Right hindlimb (tissue), 1 donor: ENCODE measurements at regions not wholly inside any gene's neighbourhood (a gene's known extent, or its start where the extent isn't known, plus 50 kb on each side); places are given as distances from the start of the nearest gene placed in this dataset.
"Not testable (repeated sequence)": the region's sequence is repeated elsewhere in the genome, so short reads cannot be mapped to it uniquely, and the experiment has no call there.

ENCODE experiments used
- DNase-seq: peaks from one replicate; pipeline ENCODE4 v3.0.0-alpha.2; 2018

GRCh38 chr6:40671694-40672050 lies 84.5 kb upstream of the LRFN2 start:
- no peak for DNase-seq

DNA sequence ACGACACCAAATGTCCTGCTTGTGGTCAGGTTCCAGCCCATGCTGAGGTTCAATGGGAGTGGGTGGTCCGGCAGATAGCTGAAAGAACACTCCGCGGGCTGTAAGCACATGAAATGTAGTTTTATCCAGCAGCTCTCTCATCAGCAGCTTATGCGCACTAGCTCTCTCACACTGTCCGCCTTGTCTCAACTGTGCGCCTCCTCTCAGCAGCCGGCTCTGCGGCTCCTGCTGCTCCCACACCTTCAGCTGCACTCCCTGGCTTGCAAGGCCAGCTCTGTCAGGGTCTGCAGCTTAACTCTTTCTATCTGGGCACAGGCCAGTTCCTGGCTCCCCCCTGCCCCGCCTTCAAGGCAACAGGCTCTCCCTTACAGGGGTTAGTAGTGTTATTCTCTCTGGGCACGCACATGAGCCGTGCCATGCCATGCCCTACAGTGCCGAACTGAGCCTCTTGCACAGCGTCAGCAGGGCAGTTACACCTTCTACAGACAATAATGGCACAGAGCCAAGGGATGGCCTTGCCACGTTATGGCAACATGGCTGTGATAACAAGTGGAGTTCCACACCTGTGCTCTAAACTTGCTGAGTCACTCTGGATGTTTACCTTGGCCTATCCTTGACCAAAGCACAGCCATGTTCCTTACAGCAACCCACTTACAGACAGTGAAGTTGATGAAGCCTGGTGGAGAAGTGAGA lies 84.0 kb upstream of the LRFN2 start:
- DNase-seq, result no peak

GRCh38 chr6:40669343-40669742 lies 82.2 kb upstream of the LRFN2 start:
- DNase-seq, result no peak

- DNase-seq, result no peak
Measured at GRCh38 chr6:40668203-40668602, 81.0 kb upstream of the LRFN2 start.

- no peak for DNase-seq
Measured at GRCh38 chr6:40666530-40666929, 79.4 kb upstream of the LRFN2 start.

GRCh38 chr6:40661726-40662125 lies 74.6 kb upstream of the LRFN2 start:
- no peak for DNase-seq

GRCh38 chr6:40656772-40657171 lies 69.6 kb upstream of the LRFN2 start:
- not testable (repeated sequence) for DNase-seq

DNA sequence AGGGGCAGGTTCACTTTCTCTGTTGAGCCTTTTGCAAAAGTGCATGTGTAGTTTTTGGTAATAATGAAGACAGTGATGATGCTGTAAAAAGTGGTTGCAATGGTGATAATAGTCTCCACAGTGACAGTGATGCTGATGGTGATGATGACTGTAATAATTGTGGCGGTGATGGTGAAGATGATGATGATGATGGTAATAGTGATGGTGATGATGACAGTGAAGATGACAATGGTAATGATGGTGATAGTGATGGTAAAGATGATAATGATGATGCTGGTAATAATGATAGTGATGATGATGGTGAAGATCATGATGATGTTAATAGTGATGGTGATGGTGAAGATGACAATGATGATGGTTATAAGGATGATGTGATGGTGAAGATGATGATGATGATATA lies 67.7 kb upstream of the LRFN2 start:
- no peak for DNase-seq

DNA sequence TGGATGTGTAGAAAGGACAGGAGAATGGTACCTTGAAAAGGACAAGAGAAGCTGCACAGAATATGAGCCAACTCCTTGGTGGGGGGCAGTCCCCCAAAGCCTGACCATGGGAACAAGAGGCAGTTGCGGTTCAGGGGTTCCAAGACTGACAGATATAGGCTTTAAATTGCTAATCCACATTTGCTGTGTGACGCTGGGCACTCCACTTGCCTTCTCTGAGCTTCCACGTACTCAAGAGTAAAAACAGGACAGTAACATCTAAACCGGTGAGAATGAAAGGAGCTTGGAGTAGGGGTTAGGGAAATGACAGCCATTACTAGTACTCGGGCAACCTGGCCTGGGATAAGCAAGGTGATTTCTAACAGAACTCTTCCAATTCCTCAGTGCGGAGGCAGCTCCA lies 57.9 kb upstream of the LRFN2 start:
- DNase-seq, result no peak

DNA sequence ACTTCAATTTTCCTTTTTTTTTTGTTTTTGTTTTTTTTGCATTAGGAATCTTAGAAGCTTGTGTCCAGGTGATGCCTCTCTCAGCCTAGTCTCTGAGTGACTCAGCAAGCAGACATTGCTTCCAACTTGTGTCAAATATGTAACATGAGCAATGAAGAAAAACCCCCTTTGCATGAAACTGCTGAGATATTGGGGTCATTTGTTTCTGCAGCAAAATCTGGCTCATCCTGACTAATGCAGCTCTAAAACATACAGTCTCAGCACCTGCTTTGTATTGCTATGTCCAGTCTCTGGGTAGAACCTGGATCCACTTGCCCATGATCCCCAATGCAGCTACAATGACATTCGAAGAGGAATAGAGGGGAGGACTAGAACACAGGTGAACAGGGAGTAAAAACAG lies 55.7 kb upstream of the LRFN2 start:
- DNase-seq, result no peak

DNA sequence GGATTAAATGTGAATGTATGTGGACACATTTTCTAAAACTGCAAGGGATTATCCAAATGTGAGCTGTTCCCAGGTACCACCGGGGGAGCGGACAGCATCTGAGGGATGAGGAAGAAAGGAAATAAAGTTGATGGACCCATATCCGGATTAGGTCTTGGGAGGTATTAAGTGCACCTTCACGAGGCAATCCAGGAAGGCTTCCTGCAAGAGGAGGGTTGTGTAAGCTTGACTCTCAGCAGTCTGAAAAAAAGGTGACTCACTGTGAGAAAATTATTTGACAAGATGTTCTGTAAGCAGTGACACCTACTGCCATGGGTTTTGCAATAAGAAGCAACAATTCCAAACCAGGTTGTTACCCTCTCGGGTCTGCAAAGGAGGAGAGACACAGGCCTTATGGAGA lies 55.0 kb upstream of the LRFN2 start:
- no peak for DNase-seq

DNA sequence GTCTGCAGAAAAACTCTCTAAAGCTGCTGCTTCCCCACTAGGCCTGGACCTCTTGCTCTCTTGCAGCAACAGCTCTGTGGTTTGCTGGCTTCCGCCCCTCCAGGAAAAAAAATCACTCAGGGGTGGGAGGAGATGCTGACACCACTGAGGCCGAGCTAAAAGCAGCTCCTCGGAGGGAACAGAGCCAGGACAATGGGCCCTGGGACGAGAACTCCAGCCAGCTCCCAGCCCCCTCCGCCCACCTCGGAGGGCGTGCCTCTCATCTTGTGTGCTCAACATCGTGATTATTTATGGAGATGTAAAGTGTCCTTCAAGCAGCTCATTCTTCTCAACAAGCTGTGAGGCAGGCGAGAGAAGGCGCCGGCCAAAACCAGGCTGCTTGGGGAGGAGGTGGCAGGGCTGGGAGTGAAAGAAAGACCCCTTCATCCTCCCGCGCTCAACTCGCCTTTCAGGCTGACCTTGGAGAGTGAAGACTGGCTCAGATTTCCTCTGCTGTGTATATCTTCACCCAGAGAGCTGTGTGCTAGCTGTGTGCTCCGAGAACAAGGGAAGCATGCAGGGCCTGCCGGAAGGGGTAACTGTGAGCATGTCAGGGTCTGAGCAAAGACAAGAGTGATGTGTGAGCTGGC lies 53.5 kb upstream of the LRFN2 start:
- DNase-seq, result peak; percentile 75
